ENCODE measurements at regions not wholly inside any gene's neighbourhood (a gene's known extent, or its start where the extent isn't known, plus 50 kb on each side); places are given as distances from the start of the nearest gene placed in this dataset.

DNA sequence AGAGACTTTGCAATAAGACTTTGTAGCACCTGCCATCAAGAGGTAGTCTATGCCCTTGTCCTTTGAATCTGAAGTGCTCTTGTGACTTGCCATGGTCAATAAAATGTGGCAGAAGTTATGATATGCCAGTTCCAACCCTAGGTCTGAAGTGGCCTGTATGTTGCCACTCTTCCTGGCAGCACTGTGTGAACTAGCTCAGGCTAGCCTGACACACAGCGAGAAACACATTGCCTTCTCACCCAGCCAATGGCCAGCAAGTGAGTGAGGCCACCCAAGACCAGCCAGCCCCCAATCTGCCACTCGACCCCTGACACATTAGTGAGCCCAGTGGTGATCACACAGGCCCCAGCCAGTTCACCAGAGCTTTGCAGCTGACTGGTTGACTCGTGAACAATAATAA, 52.7 kb upstream of the OSMR start:
- TF ChIP-seq, protein P1, sequence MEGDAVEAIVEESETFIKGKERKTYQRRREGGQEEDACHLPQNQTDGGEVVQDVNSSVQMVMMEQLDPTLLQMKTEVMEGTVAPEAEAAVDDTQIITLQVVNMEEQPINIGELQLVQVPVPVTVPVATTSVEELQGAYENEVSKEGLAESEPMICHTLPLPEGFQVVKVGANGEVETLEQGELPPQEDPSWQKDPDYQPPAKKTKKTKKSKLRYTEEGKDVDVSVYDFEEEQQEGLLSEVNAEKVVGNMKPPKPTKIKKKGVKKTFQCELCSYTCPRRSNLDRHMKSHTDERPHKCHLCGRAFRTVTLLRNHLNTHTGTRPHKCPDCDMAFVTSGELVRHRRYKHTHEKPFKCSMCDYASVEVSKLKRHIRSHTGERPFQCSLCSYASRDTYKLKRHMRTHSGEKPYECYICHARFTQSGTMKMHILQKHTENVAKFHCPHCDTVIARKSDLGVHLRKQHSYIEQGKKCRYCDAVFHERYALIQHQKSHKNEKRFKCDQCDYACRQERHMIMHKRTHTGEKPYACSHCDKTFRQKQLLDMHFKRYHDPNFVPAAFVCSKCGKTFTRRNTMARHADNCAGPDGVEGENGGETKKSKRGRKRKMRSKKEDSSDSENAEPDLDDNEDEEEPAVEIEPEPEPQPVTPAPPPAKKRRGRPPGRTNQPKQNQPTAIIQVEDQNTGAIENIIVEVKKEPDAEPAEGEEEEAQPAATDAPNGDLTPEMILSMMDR (IDR thresholded peaks at IDR 0.05), result no peak
- TF ChIP-seq ZFX (IDR thresholded peaks at IDR 0.05; ENCODE audit: borderline replicate concordance), result no peak
